PC-9 (cell line): ENCODE measurements at regions not wholly inside any gene's neighbourhood (a gene's known extent, or its start where the extent isn't known, plus 50 kb on each side); places are given as distances from the start of the nearest gene placed in this dataset.
"Not testable (repeated sequence)": the region's sequence is repeated elsewhere in the genome, so short reads cannot be mapped to it uniquely, and the experiment has no call there.

ENCODE experiments used
- BruUV-seq: library from RNA; stranded (reverse); fragments of 400-500 nt; replicated peaks from 2 replicates; lab custom pipeline; 2021; lab: Mats Ljungman, UMichigan
- CTCF ChIA-PET: fragments of 300-600 bp; sonication (Branson Sonifier 250); formaldehyde crosslinking; loops from one replicate; lab custom pipeline; 2022; ENCODE audit warnings: antibody characterized with exemption; lab: Charles Lee
- POLR2A ChIA-PET: fragments of 300-600 bp; sonication (Branson Sonifier 250); formaldehyde crosslinking; loops from one replicate; lab custom pipeline; 2022; ENCODE audit warnings: antibody characterized with exemption; ENCODE audit not compliant: unreplicated experiment; lab: Charles Lee
- DNase-seq, 2 experiments: peaks; one replicate each; pipeline versions ENCODE4 v3.0.0 to v3.0.0-alpha.2; 2015 to 2022; ENCODE audit warnings: mixed read lengths in 1 of 2
- H2AFZ ChIP-seq: fragments of 200-600 bp; sonication (generic); 2 replicates; pipeline ENCODE4 v1.8.1; 2017; ENCODE audit warnings: antibody characterized with exemption
- H3F3A ChIP-seq: fragments of 200-600 bp; sonication (generic); 2 replicates; pipeline ENCODE4 v1.8.1; 2017; ENCODE audit warnings: antibody characterized with exemption, mild to moderate bottlenecking, low read depth; ENCODE audit not compliant: insufficient read depth
- H3K27ac ChIP-seq: fragments of 200-600 bp; sonication (generic); 2 replicates; pipeline ENCODE4 v1.6.1; 2016; ENCODE audit warnings: mixed run types
- H3K27me3 ChIP-seq: fragments of 200-600 bp; sonication (generic); 2 replicates; pipeline ENCODE4 v1.6.1; 2016; ENCODE audit warnings: low read depth, mixed run types; ENCODE audit not compliant: insufficient read depth
- H3K36me3 ChIP-seq: fragments of 200-600 bp; sonication (generic); 2 replicates; pipeline ENCODE4 v1.6.1; 2016; ENCODE audit warnings: low read depth, mixed run types
- H3K4me1 ChIP-seq: fragments of 200-600 bp; sonication (generic); replicated peaks from 2 replicates; pipeline ENCODE4 v1.6.1; 2016; ENCODE audit warnings: mixed run types; ENCODE audit not compliant: insufficient read depth
- H3K4me2 ChIP-seq: fragments of 200-600 bp; sonication (generic); 2 replicates; pipeline ENCODE4 v1.6.1; 2017; ENCODE audit warnings: mixed run types
- H3K4me3 ChIP-seq: fragments of 200-600 bp; sonication (generic); 2 replicates; pipeline ENCODE4 v1.6.1; 2016; ENCODE audit warnings: mixed run types
- H3K79me2 ChIP-seq: fragments of 200-600 bp; sonication (generic); 2 replicates; pipeline ENCODE4 v1.6.1; 2017; ENCODE audit warnings: low read depth, mixed run types
- H3K9me2 ChIP-seq: fragments of 200-600 bp; sonication (generic); 2 replicates; pipeline ENCODE4 v1.8.1; 2017; ENCODE audit warnings: mild to moderate bottlenecking; ENCODE audit not compliant: insufficient read depth
- H3K9me3 ChIP-seq: fragments of 200-600 bp; sonication (generic); 2 replicates; pipeline ENCODE4 v1.8.1; 2016; ENCODE audit warnings: low read depth; ENCODE audit not compliant: insufficient read depth
- H4K20me1 ChIP-seq: fragments of 200-600 bp; sonication (generic); 2 replicates; pipeline ENCODE4 v1.8.1; 2017; ENCODE audit not compliant: insufficient read depth
- CTCF ChIP-seq: fragments of 200-600 bp; sonication (generic); conservative IDR thresholded peaks from 2 replicates; pipeline ENCODE4 v1.6.1; 2017; ENCODE audit warnings: mixed run types, antibody characterized with exemption, mild to moderate bottlenecking, moderate library complexity
- EZH2 ChIP-seq: fragments of 200-600 bp; sonication (generic); IDR thresholded peaks from 2 replicates; pipeline ENCODE4 v1.8.0; 2017; ENCODE audit warnings: antibody characterized with exemption, low read depth
- intact Hi-C: fragments of 100-400 bp; cut with micrococcal nuclease; formaldehyde crosslinking; loops from one replicate; pipeline ENCODE4 v1.10.0; 2022; ENCODE audit not compliant: unreplicated experiment

GRCh38 chr13:94849254-94849653 is 136.9 kb upstream of the SOX21 start:
- Histone ChIP-seq H2AFZ (no peak overlapping the region), H3K4me3 (no peak overlapping the region), H3K9me2 (no peaks in the 10 kb centered on the region), H3K4me2 (no peak overlapping the region), H3K79me2 (no peaks in the 10 kb centered on the region), H4K20me1 (no peaks in the 10 kb centered on the region), H3K36me3 (no peaks in the 10 kb centered on the region), H3F3A (no peaks in the 10 kb centered on the region), H3K27ac (no peak overlapping the region), H3K27me3 (peaks cover 5% of the 10 kb centered on the region; the same call in 1 of the 2 replicates), H3K4me1 (no peaks in the 10 kb centered on the region), H3K9me3 (no peaks in the 10 kb centered on the region)
- CTCF ChIA-PET: no interaction called here
- TF ChIP-seq CTCF (no peak), EZH2 (no peak)
- POLR2A ChIA-PET: no interaction called here
- BruUV-seq: no TSS peak
- intact Hi-C loops: no loop called here
- no peak for DNase-seq

- Histone ChIP-seq H3K27ac (no peak overlapping the region), H3K9me2 (no peaks in the 10 kb centered on the region), H3K4me2 (no peak overlapping the region), H3K9me3 (no peaks in the 10 kb centered on the region), H3K4me1 (no peaks in the 10 kb centered on the region), H3K27me3 (peaks cover 20% of the 10 kb centered on the region; the same call in 1 of the 2 replicates), H3K4me3 (no peak overlapping the region), H3F3A (no peaks in the 10 kb centered on the region), H4K20me1 (no peaks in the 10 kb centered on the region), H3K36me3 (no peaks in the 10 kb centered on the region), H2AFZ (no peak overlapping the region), H3K79me2 (no peaks in the 10 kb centered on the region)
- TF ChIP-seq EZH2 (no peak), CTCF (no peak)
- ChIA-PET POLR2A (no interaction called here), CTCF (no interaction called here)
- no peak for DNase-seq
- intact Hi-C loops: no loop called here
- BruUV-seq: no TSS peak
These were observed 130.6 kb upstream of the SOX21 start for GRCh38 chr13:94842901-94843300.

- CTCF ChIA-PET, H4K20me1 ChIP-seq, H3K36me3 ChIP-seq, H2AFZ ChIP-seq, DNase-seq, H3K9me2 ChIP-seq, H3K4me1 ChIP-seq, H3K79me2 ChIP-seq, H3F3A ChIP-seq, POLR2A ChIA-PET, H3K9me3 ChIP-seq, H3K27ac ChIP-seq, H3K4me3 ChIP-seq, H3K4me2 ChIP-seq, intact Hi-C loops, BruUV-seq: not testable (repeated sequence)
- H3K27me3 ChIP-seq: peaks cover 52% of the 10 kb centered on the region
These were observed 124.7 kb upstream of the SOX21 start for GRCh38 chr13:94837056-94837455.

GRCh38 chr13:94829837-94830365 is 117.6 kb upstream of the SOX21 start:
- Histone ChIP-seq H4K20me1 (no peaks in the 10 kb centered on the region), H3K79me2 (no peaks in the 10 kb centered on the region), H3K9me3 (no peaks in the 10 kb centered on the region), H3K36me3 (no peaks in the 10 kb centered on the region), H2AFZ (no peak overlapping the region), H3K4me3 (no peak overlapping the region), H3K9me2 (no peaks in the 10 kb centered on the region), H3F3A (no peaks in the 10 kb centered on the region), H3K4me1 (no peaks in the 10 kb centered on the region), H3K4me2 (no peak overlapping the region), H3K27ac (no peak overlapping the region), H3K27me3 (peaks cover 93% of the 10 kb centered on the region)
- no peak for TF ChIP-seq EZH2
- TF ChIP-seq CTCF: no peak
- ChIA-PET CTCF (no interaction called here), POLR2A (interaction anchor here (0.6 kb wide), 1 partner anchor 394 kb away, joined by 4 read pairs; no protein-coding TSS in a partner anchor)
- BruUV-seq: no TSS peak
- intact Hi-C loops: no loop called here
- DNase-seq: no peak
